RWPE2 (cell line): ENCODE measurements at regions not wholly inside any gene's neighbourhood (a gene's known extent, or its start where the extent isn't known, plus 50 kb on each side); places are given as distances from the start of the nearest gene placed in this dataset.

Experiments used
- ATAC-seq: fragments of 200-7000 bp; cut with Tn5 transposase; 3 replicates; pipeline ENCODE4 v1.9.1; 2021; ENCODE audit warnings: low read depth
- DNase-seq: peaks from one replicate; pipeline ENCODE4 v3.0.0-alpha.2; 2020; ENCODE audit warnings: low spot score
- H3K27ac ChIP-seq: fragments of 450-650 bp; 2 replicates; pipeline ENCODE4 v1.5.1; 2017; ENCODE audit warnings: mild to moderate bottlenecking; ENCODE audit not compliant: poor library complexity, severe bottlenecking
- H3K27me3 ChIP-seq: fragments of 250-450 bp; sonication (Bioruptor Pico); 2 replicates; pipeline ENCODE4 v1.5.1; 2021; ENCODE audit warnings: mild to moderate bottlenecking, moderate library complexity; ENCODE audit not compliant: insufficient read depth, poor library complexity, severe bottlenecking
- H3K36me3 ChIP-seq: fragments of 250-450 bp; sonication (Bioruptor Pico); 2 replicates; pipeline ENCODE4 v1.5.1; 2020; ENCODE audit warnings: low read depth, mild to moderate bottlenecking, moderate library complexity
- H3K4me1 ChIP-seq: fragments of 250-450 bp; sonication (Bioruptor Pico); 2 replicates; pipeline ENCODE4 v1.5.1; 2021; ENCODE audit warnings: mild to moderate bottlenecking, moderate library complexity; ENCODE audit not compliant: insufficient read depth, poor library complexity, severe bottlenecking
- H3K4me3 ChIP-seq: fragments of 250-450 bp; sonication (Bioruptor Pico); 2 replicates; pipeline ENCODE4 v1.5.1; 2021; ENCODE audit warnings: mild to moderate bottlenecking, moderate library complexity; ENCODE audit not compliant: severe bottlenecking
- H3K9me3 ChIP-seq: fragments of 250-450 bp; sonication (Bioruptor Pico); 2 replicates; pipeline ENCODE4 v1.5.1; 2021; ENCODE audit warnings: mild to moderate bottlenecking, moderate library complexity; ENCODE audit not compliant: severe bottlenecking
- CTCF ChIP-seq: fragments of 450-650 bp; IDR thresholded peaks from one replicate; pipeline ENCODE4 v1.5.1; 2017; ENCODE audit warnings: mild to moderate bottlenecking, moderate library complexity; ENCODE audit not compliant: poor library complexity, severe bottlenecking

- H3K27ac ChIP-seq = peak overlapping the region; percentile 88
- H3K4me1 ChIP-seq = peaks cover 23% of the 10 kb centered on the region
- H3K36me3 ChIP-seq = no peaks in the 10 kb centered on the region
- H3K4me3 ChIP-seq = peak overlapping the region; percentile 23
- peak; percentile 70 for DNase-seq
- no peaks in the 10 kb centered on the region for H3K9me3 ChIP-seq
- ATAC-seq = peak; percentile 94
- TF ChIP-seq CTCF = peak; percentile 49
- H3K27me3 ChIP-seq = no peaks in the 10 kb centered on the region
Measured at GRCh38 chr3:159732172-159733111, 256.2 kb upstream of the IL12A start.

GRCh38 chr3:159733194-159733860, 255.3 kb upstream of the IL12A start:
- Histone ChIP-seq H3K27ac (peak overlapping the region; percentile 88), H3K4me3 (no peak overlapping the region)

DNA sequence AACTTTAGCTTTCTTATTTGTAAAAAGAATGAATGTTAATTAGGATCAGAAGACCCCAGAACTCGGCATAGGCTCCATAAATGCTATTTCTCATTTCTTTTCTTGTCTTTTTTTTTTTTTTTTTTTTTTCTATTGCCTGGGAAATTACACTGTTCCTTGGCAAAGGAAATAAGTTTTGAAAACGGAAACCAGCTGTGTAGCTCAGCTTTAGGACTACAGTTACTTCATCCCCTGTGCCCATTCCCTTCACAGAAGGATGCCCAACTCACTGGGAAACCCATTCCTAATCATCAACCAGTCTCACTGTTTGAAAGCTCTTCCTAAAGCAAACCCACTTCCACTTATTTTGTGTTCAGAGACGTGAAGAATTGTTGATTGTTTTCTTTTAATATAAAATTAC, 254.0 kb upstream of the IL12A start:
- no peak for ATAC-seq
- H3K27ac ChIP-seq = no peak overlapping the region

More at GRCh38 chr3:159733194-159733860, 255.3 kb upstream of the IL12A start:
- Histone ChIP-seq H3K9me3 (no peaks in the 10 kb centered on the region), H3K36me3 (peaks cover 2% of the 10 kb centered on the region; the same call in 1 of the 2 replicates), H3K27me3 (no peaks in the 10 kb centered on the region), H3K4me1 (peaks cover 21% of the 10 kb centered on the region)
- ATAC-seq = peak; percentile 75
- DNase-seq = no peak
- TF ChIP-seq CTCF = no peak

DNA sequence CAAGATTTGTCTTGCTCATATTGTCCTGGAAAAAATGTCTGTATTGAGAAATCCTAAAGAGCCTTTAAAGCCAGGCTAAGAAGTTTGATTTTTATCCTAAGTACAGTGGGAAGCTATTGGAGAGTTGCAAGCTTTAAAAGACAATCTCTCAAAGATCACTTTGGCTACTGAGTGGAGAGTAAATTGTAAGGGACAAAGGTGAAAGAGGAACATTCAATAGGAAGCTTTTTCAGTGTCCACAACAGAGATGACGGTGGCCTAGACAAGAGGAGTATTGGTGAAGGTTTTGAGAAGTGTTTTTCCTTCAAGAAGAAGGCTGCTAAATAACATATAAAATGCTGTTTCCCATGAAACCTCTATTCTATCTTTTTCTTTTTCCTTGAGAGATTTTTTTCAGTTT, 249.5 kb upstream of the IL12A start:
- peaks cover 7% of the 10 kb centered on the region; the same call in 1 of the 2 replicates for H3K36me3 ChIP-seq
- H3K4me3 ChIP-seq = no peak overlapping the region
- H3K4me1 ChIP-seq = no peaks in the 10 kb centered on the region
- no peak overlapping the region for H3K27ac ChIP-seq
- no peak for TF ChIP-seq CTCF
- H3K9me3 ChIP-seq = no peaks in the 10 kb centered on the region
- H3K27me3 ChIP-seq = no peaks in the 10 kb centered on the region
- ATAC-seq (no peak), DNase-seq (no peak)

More for the DNA sequence above, 254.0 kb upstream of the IL12A start:
- peaks cover 4% of the 10 kb centered on the region; the same call in 1 of the 2 replicates for H3K36me3 ChIP-seq
- no peak for TF ChIP-seq CTCF
- H3K4me3 ChIP-seq = no peak overlapping the region
- DNase-seq = no peak
- no peaks in the 10 kb centered on the region for H3K9me3 ChIP-seq
- H3K27me3 ChIP-seq = no peaks in the 10 kb centered on the region
- peaks cover 21% of the 10 kb centered on the region for H3K4me1 ChIP-seq
